HG03025 (cell line): ENCODE measurements at regions not wholly inside any gene's neighbourhood (a gene's known extent, or its start where the extent isn't known, plus 50 kb on each side); places are given as distances from the start of the nearest gene placed in this dataset.

ENCODE experiments used
- ATAC-seq: cut with Tn5 transposase; IDR thresholded peaks from one replicate; pipeline ENCODE4 v1.9.1; 2021; ENCODE audit warnings: mild to moderate bottlenecking, moderate library complexity; ENCODE audit not compliant: unreplicated experiment, low FRiP score

DNA sequence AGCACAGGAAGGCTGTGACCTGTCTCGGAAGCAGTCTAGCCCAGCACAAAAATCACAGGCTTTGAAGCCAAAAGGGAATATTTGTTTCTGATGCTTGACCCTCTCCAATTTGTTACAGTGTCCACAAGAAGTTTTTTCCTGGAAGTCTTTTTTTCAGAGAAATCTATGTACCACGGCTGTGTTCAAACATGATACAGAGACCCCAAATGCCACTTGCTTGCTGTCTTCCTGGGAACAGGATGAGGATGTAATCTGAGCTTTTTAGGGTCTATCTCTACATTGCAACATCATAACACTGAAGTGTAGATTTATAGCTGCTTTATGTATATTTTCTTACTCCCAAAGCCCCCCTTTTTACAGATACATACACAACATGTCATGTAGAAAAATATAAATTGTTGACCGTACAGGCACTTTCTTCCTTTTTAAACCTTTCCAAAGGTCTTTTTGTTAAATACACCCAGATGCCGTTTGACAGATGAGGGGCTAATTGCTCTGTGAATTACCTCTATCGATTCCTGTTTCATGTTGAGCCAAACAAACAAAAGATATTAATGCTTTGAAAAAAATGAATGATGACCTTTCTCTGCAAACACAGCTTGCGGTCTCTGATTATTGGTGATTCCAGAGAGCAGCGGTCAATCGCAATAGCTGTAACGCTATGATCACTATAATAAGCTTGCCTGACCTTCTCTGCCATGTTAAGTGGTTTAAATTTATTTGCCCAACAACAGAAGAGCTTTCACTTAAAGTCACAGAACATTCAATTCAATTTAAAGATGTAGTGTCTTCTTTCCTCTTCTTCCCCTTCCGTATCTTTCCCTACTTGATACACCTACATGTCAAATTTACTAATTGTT, 875.9 kb upstream of the NR2F2 start:
- ATAC-seq: no peak

DNA sequence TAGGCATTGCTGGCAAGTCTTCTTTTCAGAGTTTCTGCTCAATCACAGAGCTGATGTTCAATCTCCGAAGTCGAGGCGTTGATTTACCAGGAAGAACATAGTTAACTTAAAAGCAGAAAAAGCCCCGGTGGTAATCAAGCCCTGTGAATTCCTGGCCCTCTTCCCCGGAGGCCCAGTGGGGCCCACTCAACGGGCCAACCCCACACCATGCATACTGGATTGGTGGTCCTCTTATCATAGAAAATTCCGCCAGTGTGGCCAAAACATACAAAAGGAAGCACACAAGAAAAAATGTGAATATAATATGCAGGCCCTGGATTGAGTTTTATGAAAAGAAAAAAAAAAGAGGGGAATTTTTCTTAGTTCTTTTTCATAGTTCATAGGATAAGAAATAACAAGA, 873.0 kb upstream of the NR2F2 start:
- no peak for ATAC-seq

GRCh38 chr15:95458721-95459120, 871.8 kb upstream of the NR2F2 start:
- no peak for ATAC-seq

DNA sequence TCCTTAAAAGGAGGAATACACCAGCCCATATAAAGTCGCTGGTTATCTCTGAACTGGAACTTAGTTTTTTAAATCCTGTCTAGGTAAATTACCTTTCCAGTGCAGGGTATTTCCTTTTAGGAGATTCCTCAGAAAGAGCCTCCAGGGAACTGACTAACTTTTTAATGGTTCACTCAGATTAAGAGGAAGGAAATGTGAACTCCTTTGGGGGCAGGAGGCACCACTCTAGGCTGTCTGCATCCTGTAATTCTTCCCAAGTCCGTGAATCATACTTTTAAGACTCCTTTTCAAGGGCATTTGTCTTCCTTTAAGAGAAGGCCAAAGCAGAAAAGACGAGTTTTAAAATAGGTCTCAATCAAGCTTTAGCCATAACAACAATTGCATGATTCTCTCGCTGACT, 871.2 kb upstream of the NR2F2 start:
- ATAC-seq: no peak

DNA sequence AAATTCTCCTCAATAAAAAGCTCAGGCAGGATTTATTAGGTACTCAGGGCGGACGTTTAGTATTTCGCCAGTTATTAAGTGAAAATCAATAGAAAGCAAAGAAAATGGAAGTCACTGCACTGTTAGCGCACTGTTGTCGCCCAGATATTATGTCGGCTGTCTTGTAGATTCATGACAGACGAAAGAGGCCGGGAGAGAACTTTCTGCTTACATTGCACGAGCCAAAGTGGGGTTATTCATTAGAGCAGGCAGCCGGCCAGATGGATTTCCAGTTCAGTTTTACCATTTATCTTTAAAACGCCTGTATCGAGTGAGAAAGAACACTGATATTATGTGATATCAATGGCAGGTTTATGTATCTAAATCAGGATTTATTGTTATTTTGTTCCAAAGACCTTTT, 866.0 kb upstream of the NR2F2 start:
- ATAC-seq: no peak

GRCh38 chr15:95468820-95469219, 861.7 kb upstream of the NR2F2 start:
- ATAC-seq: no peak

DNA sequence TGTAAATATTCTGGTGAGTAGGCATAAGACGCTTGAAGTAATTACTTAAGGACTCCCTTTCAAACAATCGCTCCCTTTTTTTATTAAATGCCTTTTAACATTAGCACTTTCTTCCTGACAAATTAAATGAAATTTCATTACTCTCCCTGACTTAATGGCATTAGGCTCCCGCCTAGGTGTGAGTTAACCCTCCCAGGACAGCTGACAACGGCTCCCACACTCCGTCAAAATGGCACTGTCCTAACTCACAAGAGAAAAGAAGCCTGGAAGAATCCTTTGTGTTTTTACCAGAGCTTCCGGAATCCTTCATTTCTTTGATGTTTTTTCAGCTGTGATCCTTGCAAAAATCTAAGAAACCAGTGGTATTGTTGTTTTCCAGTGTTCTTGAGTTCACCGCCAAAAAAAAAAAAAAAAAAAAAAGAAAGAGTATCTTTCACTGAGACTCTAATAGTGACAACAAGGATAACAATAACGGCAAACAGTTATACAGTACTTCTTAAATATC, 861.0 kb upstream of the NR2F2 start:
- no peak for ATAC-seq

- ATAC-seq: no peak
These were observed 860.0 kb upstream of the NR2F2 start for GRCh38 chr15:95470529-95470928.

GRCh38 chr15:95470997-95471689, 859.4 kb upstream of the NR2F2 start:
- ATAC-seq: no peak

DNA sequence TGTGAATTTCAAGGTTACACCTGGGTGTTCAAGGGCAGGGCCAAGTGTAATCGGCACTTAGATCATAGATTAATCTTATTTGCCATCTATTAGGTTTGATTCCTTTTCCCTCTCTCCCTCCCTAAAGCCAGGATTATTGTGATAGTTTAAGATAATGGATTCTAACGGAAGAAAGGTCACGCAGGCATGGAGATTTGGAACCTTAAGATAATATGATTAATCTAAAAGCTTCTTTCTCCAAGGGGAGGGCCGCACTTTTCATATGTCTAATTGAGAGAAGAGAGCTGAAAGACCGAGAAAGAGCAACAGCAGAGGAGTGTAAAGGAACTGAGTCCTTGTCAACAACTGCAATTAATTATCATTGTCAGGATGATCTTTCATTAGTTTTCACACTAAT, 858.8 kb upstream of the NR2F2 start:
- ATAC-seq: no peak

- ATAC-seq: no peak
These were observed 855.4 kb upstream of the NR2F2 start for GRCh38 chr15:95475067-95475466.

GRCh38 chr15:95479308-95479707, 851.2 kb upstream of the NR2F2 start:
- no peak for ATAC-seq

GRCh38 chr15:95485367-95485766, 845.1 kb upstream of the NR2F2 start:
- ATAC-seq: no peak

DNA sequence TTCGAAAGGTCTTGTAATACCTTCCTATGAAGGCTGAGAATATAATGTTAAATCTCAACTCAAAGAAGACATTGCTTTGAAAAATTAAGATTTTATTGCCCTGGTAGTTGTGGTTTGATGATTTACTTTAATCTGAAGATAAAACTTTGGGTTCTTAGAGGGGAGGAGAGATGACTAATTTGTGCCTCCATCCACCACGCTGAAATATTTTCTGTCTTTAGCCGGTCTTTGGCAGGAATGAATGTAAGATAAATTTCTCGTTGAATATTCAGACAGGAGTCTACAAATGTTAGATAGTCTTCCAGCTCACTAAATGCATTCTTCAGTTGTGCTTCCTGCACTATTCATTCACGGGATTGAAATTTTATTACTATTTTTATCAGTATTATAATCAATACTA, 844.3 kb upstream of the NR2F2 start:
- ATAC-seq: no peak

DNA sequence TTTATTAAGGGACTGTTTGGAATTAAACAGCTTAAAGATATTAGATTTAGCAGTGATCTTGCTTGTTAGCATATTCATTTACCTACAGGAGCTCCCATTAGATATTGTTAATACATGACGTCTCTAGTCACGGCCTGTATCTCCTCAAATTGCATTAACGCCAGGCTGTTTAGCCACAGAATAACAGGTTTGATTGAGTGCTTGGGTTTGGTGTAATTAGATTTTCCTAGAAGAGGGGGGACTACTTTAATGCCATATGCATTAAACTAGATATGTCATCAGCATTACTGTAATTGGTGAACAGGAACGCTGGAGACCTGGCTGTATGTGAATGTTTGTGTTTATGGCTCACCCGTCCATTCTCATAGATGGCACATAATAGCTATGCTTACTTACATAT, 841.4 kb upstream of the NR2F2 start:
- ATAC-seq: no peak

GRCh38 chr15:95492388-95493070, 838.0 kb upstream of the NR2F2 start:
- no peak for ATAC-seq

GRCh38 chr15:95494971-95495541, 835.4 kb upstream of the NR2F2 start:
- no peak for ATAC-seq

GRCh38 chr15:95497634-95498033, 832.9 kb upstream of the NR2F2 start:
- ATAC-seq: no peak

- ATAC-seq: no peak
These were observed 831.5 kb upstream of the NR2F2 start for GRCh38 chr15:95498961-95499360.

DNA sequence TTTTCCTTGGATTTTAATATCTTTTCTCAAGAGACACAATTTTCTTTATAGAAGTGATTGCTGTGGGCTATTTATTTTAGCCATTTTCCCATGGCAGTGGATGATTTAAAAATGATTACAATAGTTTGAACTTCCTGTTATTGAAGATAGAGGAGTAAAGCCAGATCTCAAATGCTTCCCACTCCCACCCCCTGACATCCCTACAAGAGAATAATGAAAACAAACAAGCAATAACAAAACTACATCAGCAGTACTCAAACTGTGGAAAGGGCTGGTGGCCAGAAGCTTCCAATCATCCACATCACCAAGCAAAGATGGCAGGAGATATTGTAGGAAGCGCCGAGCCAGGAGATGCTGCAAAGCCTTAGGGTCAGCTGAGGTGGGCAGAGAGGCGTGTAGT, 831.1 kb upstream of the NR2F2 start:
- no peak for ATAC-seq

DNA sequence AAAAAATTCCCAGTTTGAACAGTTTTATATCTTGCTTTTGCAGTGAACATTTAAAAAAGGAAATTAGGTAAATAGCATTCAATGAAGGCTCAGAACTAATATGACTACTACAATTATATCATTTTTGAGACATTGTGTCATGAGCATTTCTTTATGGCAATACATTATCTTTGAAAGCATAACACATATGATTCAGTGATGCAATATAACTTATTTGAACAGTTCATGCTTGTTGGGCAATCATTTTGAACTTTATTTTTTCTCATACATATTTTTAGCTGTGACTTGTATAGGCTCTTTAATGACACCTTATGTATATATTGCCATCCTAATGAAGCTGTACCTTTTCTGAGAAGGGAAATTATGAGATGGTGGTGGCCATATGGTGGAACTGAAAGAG, 828.6 kb upstream of the NR2F2 start:
- no peak for ATAC-seq
